Loucy (cell line): ENCODE measurements at regions not wholly inside any gene's neighbourhood (a gene's known extent, or its start where the extent isn't known, plus 50 kb on each side); places are given as distances from the start of the nearest gene placed in this dataset.

Source experiments
- H2AFZ ChIP-seq: fragments of 200-600 bp; sonication (generic); 2 replicates; pipeline ENCODE4 v1.6.0; 2016; ENCODE audit warnings: antibody characterized with exemption, mild to moderate bottlenecking, low read length, moderate library complexity
- H3F3A ChIP-seq: fragments of 200-600 bp; 2 replicates; pipeline ENCODE4 v1.6.0; 2016; ENCODE audit warnings: antibody characterized with exemption, low read depth, mild to moderate bottlenecking
- H3K27me3 ChIP-seq: fragments of 200-600 bp; sonication (generic); 2 replicates; pipeline ENCODE4 v1.6.1; 2014; ENCODE audit warnings: low read length, mild to moderate bottlenecking; ENCODE audit not compliant: insufficient read depth, poor library complexity, severe bottlenecking
- H3K36me3 ChIP-seq: fragments of 200-600 bp; sonication (generic); 2 replicates; pipeline ENCODE4 v1.6.1; 2016; ENCODE audit warnings: low read length; ENCODE audit not compliant: insufficient read depth
- H3K4me1 ChIP-seq: fragments of 200-600 bp; sonication (generic); 2 replicates; pipeline ENCODE4 v1.5.1; 2014; ENCODE audit warnings: low read length, mild to moderate bottlenecking; ENCODE audit not compliant: insufficient read depth, poor library complexity, severe bottlenecking
- H3K4me2 ChIP-seq: fragments of 200-600 bp; sonication (generic); 2 replicates; pipeline ENCODE4 v1.6.0; 2014; ENCODE audit warnings: antibody characterized with exemption, low read length, low read depth, mild to moderate bottlenecking; ENCODE audit not compliant: poor library complexity, severe bottlenecking
- H3K4me3 ChIP-seq: fragments of 200-600 bp; sonication (generic); 2 replicates; pipeline ENCODE4 v1.5.1; 2014; ENCODE audit warnings: low read length, mild to moderate bottlenecking, mixed read lengths; ENCODE audit not compliant: poor library complexity, severe bottlenecking
- H3K79me2 ChIP-seq: fragments of 200-600 bp; sonication (generic); 2 replicates; pipeline ENCODE4 v1.6.1; 2014; ENCODE audit warnings: low read length; ENCODE audit not compliant: insufficient read depth
- H3K9ac ChIP-seq: fragments of 200-600 bp; sonication (generic); 2 replicates; pipeline ENCODE4 v1.6.0; 2014; ENCODE audit warnings: mild to moderate bottlenecking, low read depth, low read length, moderate library complexity; ENCODE audit not compliant: poor library complexity, severe bottlenecking
- H3K9me2 ChIP-seq: fragments of 200-600 bp; sonication (generic); replicated peaks from 2 replicates; pipeline ENCODE4 v1.6.1; 2016; ENCODE audit warnings: low read depth, low read length, mixed read lengths
- H3K9me3 ChIP-seq: fragments of 200-600 bp; sonication (generic); 2 replicates; pipeline ENCODE4 v1.6.1; 2014; ENCODE audit warnings: mild to moderate bottlenecking, antibody characterized with exemption, low read length, low read depth; ENCODE audit not compliant: insufficient read depth
- H4K20me1 ChIP-seq: fragments of 200-600 bp; sonication (generic); 2 replicates; pipeline ENCODE4 v1.6.0; 2014; ENCODE audit warnings: antibody characterized with exemption, low read length, mild to moderate bottlenecking; ENCODE audit not compliant: insufficient read depth, poor library complexity, severe bottlenecking
- EZH2phosphoT487 ChIP-seq: fragments of 200-600 bp; IDR thresholded peaks from 2 replicates; pipeline ENCODE4 v1.6.1; 2018; ENCODE audit warnings: antibody characterized with exemption, mild to moderate bottlenecking, moderate library complexity, borderline replicate concordance
- TF ChIP-seq, protein P1 (sequence below): fragments of 200-600 bp; sonication (generic); conservative IDR thresholded peaks from 2 replicates; pipeline ENCODE4 v1.5.1; 2014; ENCODE audit warnings: mild to moderate bottlenecking, antibody characterized with exemption, low read length

GRCh38 chr4:129481107-129481506, 385.2 kb downstream of the C4orf33 start:
- Histone ChIP-seq H3K79me2 (no peaks in the 10 kb centered on the region), H2AFZ (no peak overlapping the region), H3K27me3 (no peaks in the 10 kb centered on the region), H3K4me3 (no peak overlapping the region), H3F3A (no peaks in the 10 kb centered on the region), H3K9ac (no peak overlapping the region), H4K20me1 (no peaks in the 10 kb centered on the region), H3K36me3 (no peaks in the 10 kb centered on the region), H3K4me2 (no peak overlapping the region), H3K9me3 (no peaks in the 10 kb centered on the region), H3K4me1 (no peaks in the 10 kb centered on the region), H3K9me2 (no peaks in the 10 kb centered on the region)
- TF ChIP-seq EZH2phosphoT487, result no peak
- TF ChIP-seq, protein P1, sequence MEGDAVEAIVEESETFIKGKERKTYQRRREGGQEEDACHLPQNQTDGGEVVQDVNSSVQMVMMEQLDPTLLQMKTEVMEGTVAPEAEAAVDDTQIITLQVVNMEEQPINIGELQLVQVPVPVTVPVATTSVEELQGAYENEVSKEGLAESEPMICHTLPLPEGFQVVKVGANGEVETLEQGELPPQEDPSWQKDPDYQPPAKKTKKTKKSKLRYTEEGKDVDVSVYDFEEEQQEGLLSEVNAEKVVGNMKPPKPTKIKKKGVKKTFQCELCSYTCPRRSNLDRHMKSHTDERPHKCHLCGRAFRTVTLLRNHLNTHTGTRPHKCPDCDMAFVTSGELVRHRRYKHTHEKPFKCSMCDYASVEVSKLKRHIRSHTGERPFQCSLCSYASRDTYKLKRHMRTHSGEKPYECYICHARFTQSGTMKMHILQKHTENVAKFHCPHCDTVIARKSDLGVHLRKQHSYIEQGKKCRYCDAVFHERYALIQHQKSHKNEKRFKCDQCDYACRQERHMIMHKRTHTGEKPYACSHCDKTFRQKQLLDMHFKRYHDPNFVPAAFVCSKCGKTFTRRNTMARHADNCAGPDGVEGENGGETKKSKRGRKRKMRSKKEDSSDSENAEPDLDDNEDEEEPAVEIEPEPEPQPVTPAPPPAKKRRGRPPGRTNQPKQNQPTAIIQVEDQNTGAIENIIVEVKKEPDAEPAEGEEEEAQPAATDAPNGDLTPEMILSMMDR, result no peak

GRCh38 chr4:129488427-129488826, 392.5 kb downstream of the C4orf33 start:
- H3K4me2 ChIP-seq, result no peak overlapping the region
- no peaks in the 10 kb centered on the region for H3K79me2 ChIP-seq
- H3F3A ChIP-seq, result no peaks in the 10 kb centered on the region
- no peaks in the 10 kb centered on the region for H3K9me3 ChIP-seq
- H4K20me1 ChIP-seq, result no peaks in the 10 kb centered on the region
- no peak overlapping the region for H3K9ac ChIP-seq
- H3K9me2 ChIP-seq, result no peaks in the 10 kb centered on the region
- TF ChIP-seq, protein P1, result no peak
- no peak for TF ChIP-seq EZH2phosphoT487
- no peaks in the 10 kb centered on the region for H3K36me3 ChIP-seq
- no peak overlapping the region for H2AFZ ChIP-seq
- no peaks in the 10 kb centered on the region for H3K4me1 ChIP-seq
- no peak overlapping the region for H3K4me3 ChIP-seq
- no peaks in the 10 kb centered on the region for H3K27me3 ChIP-seq

DNA sequence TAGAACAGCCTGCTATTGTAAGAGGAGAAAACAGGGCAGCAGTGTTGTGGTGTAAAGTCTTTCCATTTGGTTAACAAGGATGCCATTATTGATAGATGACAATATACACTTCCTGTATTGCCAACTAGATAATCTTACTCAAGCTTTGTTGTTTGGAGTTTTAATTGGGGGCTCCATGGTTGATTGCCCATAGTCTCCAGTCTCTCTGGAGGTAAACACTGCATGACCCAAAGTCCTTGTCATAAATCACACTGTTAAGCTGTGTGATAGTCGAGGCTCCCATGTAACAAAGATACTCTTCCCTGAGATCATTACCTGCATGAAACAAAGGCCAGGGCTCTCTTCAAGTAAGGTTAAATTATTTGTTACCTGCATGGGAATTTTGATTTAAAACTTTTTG, 394.6 kb downstream of the C4orf33 start:
- Histone ChIP-seq H2AFZ (no peak overlapping the region), H3K27me3 (no peaks in the 10 kb centered on the region), H3F3A (no peaks in the 10 kb centered on the region), H4K20me1 (no peaks in the 10 kb centered on the region), H3K4me1 (no peaks in the 10 kb centered on the region), H3K4me2 (no peak overlapping the region), H3K4me3 (no peak overlapping the region), H3K36me3 (no peaks in the 10 kb centered on the region), H3K9ac (no peak overlapping the region), H3K79me2 (no peaks in the 10 kb centered on the region), H3K9me2 (no peaks in the 10 kb centered on the region), H3K9me3 (no peaks in the 10 kb centered on the region)
- no peak for TF ChIP-seq EZH2phosphoT487
- TF ChIP-seq, protein P1, result no peak
